CD4-positive, alpha-beta memory T cell (primary cell): ENCODE measurements at regions not wholly inside any gene's neighbourhood (a gene's known extent, or its start where the extent isn't known, plus 50 kb on each side); places are given as distances from the start of the nearest gene placed in this dataset.

Source experiments
- CTCF ChIA-PET: fragments of 350-600 bp; sonication (Branson Sonifier 250); formaldehyde crosslinking; loops from one replicate; lab custom pipeline; 2021; ENCODE audit warnings: inconsistent platforms; ENCODE audit not compliant: partially characterized antibody; lab: Charles Lee
- POLR2A ChIA-PET: fragments of 350-600 bp; sonication (Branson Sonifier 250); formaldehyde crosslinking; loops from one replicate; lab custom pipeline; 2021; ENCODE audit not compliant: partially characterized antibody; lab: Charles Lee
- DNase-seq, 5 donors: peaks; one replicate each; pipeline versions ENCODE4 v3.0.0 to v3.0.0-alpha.2; 2020 to 2022; ENCODE audit warnings: mixed read lengths in 1 of 5
- H3K27ac ChIP-seq: one replicate; pipeline ENCODE4 v1.7.0; 2013; ENCODE audit warnings: low read depth, low read length
- H3K27me3 ChIP-seq: 2 replicates; pipeline ENCODE4 v1.7.0; 2013; ENCODE audit warnings: mild to moderate bottlenecking, low read length, moderate library complexity; ENCODE audit not compliant: insufficient read depth
- H3K36me3 ChIP-seq: 2 replicates; pipeline ENCODE4 v1.7.0; 2013; ENCODE audit warnings: mild to moderate bottlenecking, low read length, moderate library complexity; ENCODE audit not compliant: insufficient read depth
- H3K4me1 ChIP-seq: 2 replicates; pipeline ENCODE4 v1.7.0; 2013; ENCODE audit warnings: mild to moderate bottlenecking, low read length, moderate library complexity; ENCODE audit not compliant: insufficient read depth
- H3K4me3 ChIP-seq, 2 donors: one replicate each; pipeline ENCODE4 v1.7.0; 2013; ENCODE audit warnings: low read length in 2 of 2, mild to moderate bottlenecking in 1 of 2
- H3K9me3 ChIP-seq, 2 donors: one replicate each; pipeline ENCODE4 v1.7.0; 2013; ENCODE audit warnings: low read length in 2 of 2, control low read depth in 1 of 2; ENCODE audit not compliant: control insufficient read depth in 1 of 2
- H3K27ac Mint-ChIP-seq, 7 donors: one replicate each; pipeline ENCODE4 v1.8.0; 2020 to 2021; ENCODE audit warnings: mixed read lengths in 7 of 7, mild to moderate bottlenecking in 6 of 7, inconsistent platforms in 3 of 7, moderate library complexity in 3 of 7
- H3K27me3 Mint-ChIP-seq, 2 donors: one replicate each; pipeline ENCODE4 v1.8.0; 2020 to 2021; ENCODE audit warnings: mixed read lengths in 2 of 2
- H3K36me3 Mint-ChIP-seq, 2 donors: one replicate each; pipeline ENCODE4 v1.8.0; 2020 to 2021; ENCODE audit warnings: mixed read lengths in 2 of 2, inconsistent platforms in 1 of 2, mild to moderate bottlenecking in 1 of 2
- H3K4me1 Mint-ChIP-seq, 4 donors: one replicate each; pipeline ENCODE4 v1.8.0; 2020 to 2021; ENCODE audit warnings: mixed read lengths in 4 of 4, mild to moderate bottlenecking in 1 of 4
- H3K4me3 Mint-ChIP-seq, 8 donors: one replicate each; pipeline ENCODE4 v1.8.0; 2020 to 2021; ENCODE audit warnings: mixed read lengths in 8 of 8, mild to moderate bottlenecking in 7 of 8, moderate library complexity in 6 of 8, inconsistent platforms in 3 of 8
- H3K9me3 Mint-ChIP-seq, 8 donors: one replicate each; pipeline ENCODE4 v1.8.0; 2020 to 2021; ENCODE audit warnings: mixed read lengths in 8 of 8, mild to moderate bottlenecking in 5 of 8, inconsistent platforms in 3 of 8, moderate library complexity in 1 of 8
- intact Hi-C: fragments of 100-400 bp; cut with micrococcal nuclease; formaldehyde crosslinking; loops from one replicate; pipeline ENCODE4 v1.15.1; 2023

DNA sequence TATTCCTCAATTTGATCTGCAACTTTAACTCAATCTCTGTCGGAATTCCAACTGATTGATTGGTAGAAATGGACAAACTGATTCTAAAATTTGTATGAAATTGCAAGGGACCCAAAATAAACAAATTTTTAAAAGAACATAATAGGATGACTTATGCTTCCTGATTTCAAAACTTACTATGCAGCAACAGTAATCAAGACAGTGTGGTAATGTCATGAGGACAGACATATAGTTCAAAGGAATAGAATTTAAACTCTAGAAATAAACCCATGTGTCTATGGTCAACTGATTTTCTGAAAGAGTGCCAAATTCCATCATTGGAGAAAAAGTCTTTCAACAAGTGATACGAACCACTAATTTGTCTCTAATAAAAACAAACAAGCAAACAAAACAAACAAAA is 1320.1 kb upstream of the GJE1 start:
- no peak for DNase-seq
- Mint-ChIP-seq H3K27ac (no peak overlapping the region), H3K36me3 (no peaks in the 10 kb centered on the region), H3K4me3 (no peak overlapping the region), H3K9me3 (peaks cover 0 to 2% (median 0%) of the 10 kb centered on the region in 8 donors), H3K4me1 (peaks cover 0 to 5% (median 4%) of the 10 kb centered on the region in 4 donors), H3K27me3 (peaks cover 2 to 3% of the 10 kb centered on the region in 2 donors)
- ChIA-PET POLR2A (no interaction called here), CTCF (no interaction called here)
- Histone ChIP-seq H3K27ac (no peak overlapping the region), H3K27me3 (no peaks in the 10 kb centered on the region), H3K4me3 (no peak overlapping the region), H3K4me1 (no peaks in the 10 kb centered on the region), H3K36me3 (no peaks in the 10 kb centered on the region), H3K9me3 (no peaks in the 10 kb centered on the region)
- intact Hi-C loops: no loop called here

DNA sequence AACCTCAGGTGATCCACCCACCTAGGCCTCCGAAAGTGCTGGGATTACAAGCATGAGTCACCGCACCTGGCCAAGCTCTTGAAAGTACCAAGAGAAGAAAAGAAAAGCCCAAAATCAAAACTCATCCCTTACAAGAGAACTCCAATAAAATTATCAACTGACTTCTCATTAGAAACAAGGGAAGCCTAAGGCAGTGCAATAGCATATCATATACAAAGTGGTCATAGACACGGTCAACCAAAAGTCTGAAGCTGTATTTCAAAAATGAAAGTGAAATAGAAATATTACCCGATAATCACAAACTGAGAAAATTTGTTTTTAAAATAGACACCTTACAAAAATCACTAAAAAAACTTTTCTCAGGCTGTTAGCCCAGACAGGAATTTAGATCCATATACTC is 1321.1 kb upstream of the GJE1 start:
- POLR2A ChIA-PET: no interaction called here

DNA sequence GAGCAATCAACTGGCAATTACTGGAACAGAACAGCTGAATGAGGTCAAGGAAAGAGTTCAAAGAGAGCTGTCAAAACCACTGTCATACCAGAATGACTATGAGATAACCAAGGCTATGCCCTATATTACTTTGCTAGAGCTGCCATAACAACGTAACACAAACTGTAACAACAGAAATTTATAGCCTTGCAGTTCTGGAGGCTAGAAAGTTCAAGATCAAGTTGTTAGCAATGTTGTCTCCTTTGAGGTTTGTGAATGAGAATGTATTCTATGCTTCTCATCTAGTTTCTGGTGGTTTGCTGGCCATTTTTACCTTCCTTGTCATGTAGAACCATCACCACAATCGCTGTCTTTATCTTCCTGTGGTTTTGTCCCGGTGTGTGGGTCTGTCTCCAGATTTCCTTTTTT is 1323.0 kb upstream of the GJE1 start:
- Histone ChIP-seq H3K4me1 (no peaks in the 10 kb centered on the region), H3K9me3 (no peaks in the 10 kb centered on the region), H3K36me3 (no peaks in the 10 kb centered on the region), H3K27me3 (no peaks in the 10 kb centered on the region), H3K4me3 (no peak overlapping the region), H3K27ac (no peak overlapping the region)
- no peaks in the 10 kb centered on the region for H3K36me3 Mint-ChIP-seq
- intact Hi-C loops: no loop called here
- DNase-seq: peak in 1 of 5 donors; percentile 5
- H3K9me3 Mint-ChIP-seq: peaks cover 0 to 2% (median 0%) of the 10 kb centered on the region in 8 donors
- POLR2A ChIA-PET: no interaction called here
- H3K27me3 Mint-ChIP-seq: peaks cover 2 to 4% of the 10 kb centered on the region in 2 donors
- H3K4me3 Mint-ChIP-seq: no peak overlapping the region
- H3K27ac Mint-ChIP-seq: no peak overlapping the region
- CTCF ChIA-PET: no interaction called here
- H3K4me1 Mint-ChIP-seq: peaks cover 0 to 5% (median 4%) of the 10 kb centered on the region in 4 donors

More for the DNA sequence above, 1321.1 kb upstream of the GJE1 start:
- Histone ChIP-seq H3K4me3 (no peak overlapping the region), H3K36me3 (no peaks in the 10 kb centered on the region), H3K27ac (no peak overlapping the region), H3K27me3 (no peaks in the 10 kb centered on the region), H3K9me3 (no peaks in the 10 kb centered on the region), H3K4me1 (no peaks in the 10 kb centered on the region)
- no peak for DNase-seq
- no peaks in the 10 kb centered on the region for H3K36me3 Mint-ChIP-seq
- peak overlapping the region in 1 of 8 donors; percentile 23 for H3K4me3 Mint-ChIP-seq
- peaks cover 0 to 5% (median 4%) of the 10 kb centered on the region in 4 donors for H3K4me1 Mint-ChIP-seq
- H3K9me3 Mint-ChIP-seq: peaks cover 0 to 2% (median 0%) of the 10 kb centered on the region in 8 donors
- CTCF ChIA-PET: no interaction called here
- intact Hi-C loops: no loop called here
- H3K27me3 Mint-ChIP-seq: peaks cover 2 to 3% of the 10 kb centered on the region in 2 donors
- H3K27ac Mint-ChIP-seq: no peak overlapping the region

DNA sequence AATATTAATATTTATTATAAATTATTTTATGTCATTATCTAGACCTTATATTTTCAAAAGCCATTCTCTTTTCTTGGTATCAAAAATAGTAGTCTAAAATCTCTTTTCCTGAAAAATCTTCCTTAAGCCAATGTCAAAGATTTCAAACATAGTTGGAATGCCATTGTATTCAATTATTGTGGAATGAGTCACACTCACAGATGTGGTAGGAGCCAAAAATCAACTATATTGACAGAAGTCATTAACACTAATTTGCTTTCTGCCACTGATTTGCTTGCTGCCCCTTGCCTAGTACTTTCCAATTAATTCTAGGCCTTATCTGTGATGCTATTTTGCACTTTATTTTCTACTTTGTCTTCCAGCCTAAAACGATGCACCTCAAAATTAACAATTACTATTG is 1326.3 kb upstream of the GJE1 start:
- H3K27me3 ChIP-seq: no peaks in the 10 kb centered on the region
- Mint-ChIP-seq H3K9me3 (peaks cover 0 to 2% (median 0%) of the 10 kb centered on the region in 8 donors), H3K4me1 (peaks cover 0 to 5% (median 4%) of the 10 kb centered on the region in 4 donors), H3K27ac (no peak overlapping the region), H3K4me3 (no peak overlapping the region), H3K36me3 (no peaks in the 10 kb centered on the region), H3K27me3 (peaks cover 4% of the 10 kb centered on the region in 2 donors)
- no peak overlapping the region for H3K27ac ChIP-seq
- ChIA-PET POLR2A (no interaction called here), CTCF (interaction anchor here (0.7 kb wide), 1 partner anchor 139 kb away, joined by 3 read pairs; no protein-coding TSS in a partner anchor)
- H3K4me1 ChIP-seq: no peaks in the 10 kb centered on the region
- no peak overlapping the region for H3K4me3 ChIP-seq
- intact Hi-C loops: no loop called here
- DNase-seq: no peak
- H3K36me3 ChIP-seq: no peaks in the 10 kb centered on the region
- H3K9me3 ChIP-seq: no peaks in the 10 kb centered on the region

DNA sequence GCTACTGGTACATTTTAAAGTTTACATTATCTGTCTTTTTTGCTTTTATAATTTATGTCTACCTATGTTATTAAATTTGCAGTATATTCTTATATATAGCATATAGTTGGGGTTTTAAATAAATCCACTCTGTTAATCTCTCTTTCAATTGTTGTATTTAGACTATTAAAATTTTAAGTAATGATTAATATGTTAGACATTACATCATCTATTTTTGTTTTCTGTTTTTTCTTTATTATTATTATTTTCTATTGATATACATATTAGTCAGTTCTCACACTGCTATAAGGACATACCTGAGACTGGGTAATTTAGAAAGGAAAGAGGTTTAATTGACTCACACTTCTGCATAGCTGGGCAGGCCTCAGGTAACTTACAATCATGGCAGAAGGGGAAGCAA is 1338.2 kb upstream of the GJE1 start:
- CTCF ChIA-PET: no interaction called here

DNA sequence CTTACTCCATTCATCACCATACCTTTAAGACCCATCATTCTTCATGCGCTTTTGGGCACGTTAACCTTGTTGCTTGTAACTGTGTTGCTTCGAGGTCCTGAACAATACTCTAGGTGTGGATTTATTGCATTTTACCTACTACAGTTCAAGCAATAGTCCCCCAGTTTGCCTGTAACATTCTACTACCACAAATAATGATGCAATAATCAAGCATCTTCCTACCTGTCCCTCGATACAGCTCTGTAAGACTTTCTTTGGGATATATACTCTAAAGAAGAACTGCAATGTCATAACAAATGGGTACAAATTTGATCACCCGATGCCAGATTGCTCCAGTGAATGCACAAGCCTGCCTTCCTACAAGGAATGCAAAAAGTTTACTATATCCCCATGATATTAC is 1342.6 kb upstream of the GJE1 start:
- H3K27ac ChIP-seq: no peak overlapping the region
- H3K36me3 Mint-ChIP-seq: no peaks in the 10 kb centered on the region
- CTCF ChIA-PET: no interaction called here
- no peaks in the 10 kb centered on the region for H3K4me1 Mint-ChIP-seq
- no peaks in the 10 kb centered on the region for H3K27me3 ChIP-seq
- no peaks in the 10 kb centered on the region for H3K9me3 Mint-ChIP-seq
- H3K36me3 ChIP-seq: no peaks in the 10 kb centered on the region
- H3K4me3 ChIP-seq: no peak overlapping the region
- no peaks in the 10 kb centered on the region for H3K27me3 Mint-ChIP-seq
- H3K4me3 Mint-ChIP-seq: no peak overlapping the region
- intact Hi-C loops: no loop called here
- DNase-seq: no peak
- POLR2A ChIA-PET: no interaction called here
- H3K4me1 ChIP-seq: no peaks in the 10 kb centered on the region
- H3K9me3 ChIP-seq: no peaks in the 10 kb centered on the region
- H3K27ac Mint-ChIP-seq: no peak overlapping the region

More for the DNA sequence above, 1338.2 kb upstream of the GJE1 start:
- no peaks in the 10 kb centered on the region for H3K9me3 ChIP-seq
- Mint-ChIP-seq H3K4me1 (no peaks in the 10 kb centered on the region), H3K36me3 (no peaks in the 10 kb centered on the region), H3K4me3 (no peak overlapping the region), H3K27me3 (peaks cover 0 to 1% of the 10 kb centered on the region in 2 donors), H3K9me3 (peaks cover 0 to 3% (median 0%) of the 10 kb centered on the region in 8 donors), H3K27ac (no peak overlapping the region)
- H3K36me3 ChIP-seq: no peaks in the 10 kb centered on the region
- POLR2A ChIA-PET: no interaction called here
- no peak overlapping the region for H3K27ac ChIP-seq
- no peaks in the 10 kb centered on the region for H3K27me3 ChIP-seq
- DNase-seq: no peak
- H3K4me1 ChIP-seq: no peaks in the 10 kb centered on the region
- intact Hi-C loops: no loop called here
- H3K4me3 ChIP-seq: no peak overlapping the region

DNA sequence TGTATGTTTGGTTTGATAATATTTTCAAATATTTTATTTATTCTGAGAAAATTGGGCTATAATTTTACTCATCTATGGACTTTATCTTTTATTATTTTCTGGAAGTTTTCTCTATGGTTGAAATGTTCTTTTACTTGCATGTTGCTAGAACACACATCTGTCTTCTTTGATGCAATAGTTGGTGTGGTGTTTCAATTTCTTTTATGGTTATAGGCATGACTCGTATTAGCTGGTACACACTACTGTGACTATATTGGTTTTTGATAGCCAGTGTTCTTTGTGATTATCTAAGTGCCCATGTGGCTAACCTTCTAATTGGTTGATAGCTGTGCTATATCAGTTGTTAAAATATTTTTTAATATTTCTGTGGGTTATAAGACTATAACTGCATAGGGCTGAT is 1343.3 kb upstream of the GJE1 start:
- Mint-ChIP-seq H3K9me3 (no peaks in the 10 kb centered on the region), H3K4me1 (no peaks in the 10 kb centered on the region), H3K27me3 (no peaks in the 10 kb centered on the region), H3K4me3 (no peak overlapping the region), H3K36me3 (no peaks in the 10 kb centered on the region), H3K27ac (no peak overlapping the region)
- intact Hi-C loops: no loop called here
- ChIA-PET CTCF (no interaction called here), POLR2A (no interaction called here)
- no peak overlapping the region for H3K27ac ChIP-seq
- no peaks in the 10 kb centered on the region for H3K4me1 ChIP-seq
- no peak overlapping the region for H3K4me3 ChIP-seq
- no peak for DNase-seq
- H3K36me3 ChIP-seq: no peaks in the 10 kb centered on the region
- H3K9me3 ChIP-seq: no peaks in the 10 kb centered on the region
- no peaks in the 10 kb centered on the region for H3K27me3 ChIP-seq

DNA sequence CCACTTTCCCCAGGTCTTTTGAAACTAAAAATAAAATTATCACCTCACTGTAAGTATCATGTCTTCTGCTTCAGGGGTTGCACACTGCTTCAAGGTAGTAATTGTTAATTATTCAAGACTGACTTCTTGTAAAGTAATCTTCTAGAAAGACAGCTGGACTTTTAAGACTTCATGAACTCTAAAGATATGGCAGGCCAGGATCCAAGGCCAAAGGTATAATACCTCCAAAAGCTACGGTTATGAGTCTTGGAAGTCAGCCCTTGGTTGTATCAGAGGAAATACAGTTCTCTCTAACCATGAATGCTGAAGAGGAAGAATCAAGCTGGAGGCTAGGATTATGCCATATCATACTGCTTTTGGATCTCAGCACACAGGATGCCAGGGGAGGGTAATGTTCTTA is 1346.8 kb upstream of the GJE1 start:
- no peak overlapping the region for H3K27ac Mint-ChIP-seq
- POLR2A ChIA-PET: no interaction called here
- no peaks in the 10 kb centered on the region for H3K4me1 ChIP-seq
- no peak overlapping the region for H3K4me3 Mint-ChIP-seq
- H3K4me1 Mint-ChIP-seq: no peaks in the 10 kb centered on the region
- no peaks in the 10 kb centered on the region for H3K27me3 ChIP-seq
- no peak overlapping the region for H3K27ac ChIP-seq
- no peak for DNase-seq
- CTCF ChIA-PET: no interaction called here
- no peaks in the 10 kb centered on the region for H3K9me3 ChIP-seq
- no peaks in the 10 kb centered on the region for H3K36me3 Mint-ChIP-seq
- intact Hi-C loops: no loop called here
- H3K4me3 ChIP-seq: no peak overlapping the region
- H3K27me3 Mint-ChIP-seq: no peaks in the 10 kb centered on the region
- no peaks in the 10 kb centered on the region for H3K36me3 ChIP-seq
- H3K9me3 Mint-ChIP-seq: peaks cover 0 to 1% (median 0%) of the 10 kb centered on the region in 8 donors
